Loucy (cell line): ENCODE measurements at regions not wholly inside any gene's neighbourhood (a gene's known extent, or its start where the extent isn't known, plus 50 kb on each side); places are given as distances from the start of the nearest gene placed in this dataset.

ENCODE experiments used
- H2AFZ ChIP-seq: fragments of 200-600 bp; sonication (generic); 2 replicates; pipeline ENCODE4 v1.6.0; 2016; ENCODE audit warnings: antibody characterized with exemption, mild to moderate bottlenecking, low read length, moderate library complexity
- H3F3A ChIP-seq: fragments of 200-600 bp; 2 replicates; pipeline ENCODE4 v1.6.0; 2016; ENCODE audit warnings: antibody characterized with exemption, low read depth, mild to moderate bottlenecking
- H3K27me3 ChIP-seq: fragments of 200-600 bp; sonication (generic); 2 replicates; pipeline ENCODE4 v1.6.1; 2014; ENCODE audit warnings: low read length, mild to moderate bottlenecking; ENCODE audit not compliant: insufficient read depth, poor library complexity, severe bottlenecking
- H3K36me3 ChIP-seq: fragments of 200-600 bp; sonication (generic); 2 replicates; pipeline ENCODE4 v1.6.1; 2016; ENCODE audit warnings: low read length; ENCODE audit not compliant: insufficient read depth
- H3K4me1 ChIP-seq: fragments of 200-600 bp; sonication (generic); 2 replicates; pipeline ENCODE4 v1.5.1; 2014; ENCODE audit warnings: low read length, mild to moderate bottlenecking; ENCODE audit not compliant: insufficient read depth, poor library complexity, severe bottlenecking
- H3K4me2 ChIP-seq: fragments of 200-600 bp; sonication (generic); 2 replicates; pipeline ENCODE4 v1.6.0; 2014; ENCODE audit warnings: antibody characterized with exemption, low read length, low read depth, mild to moderate bottlenecking; ENCODE audit not compliant: poor library complexity, severe bottlenecking
- H3K4me3 ChIP-seq: fragments of 200-600 bp; sonication (generic); 2 replicates; pipeline ENCODE4 v1.5.1; 2014; ENCODE audit warnings: low read length, mild to moderate bottlenecking, mixed read lengths; ENCODE audit not compliant: poor library complexity, severe bottlenecking
- H3K79me2 ChIP-seq: fragments of 200-600 bp; sonication (generic); 2 replicates; pipeline ENCODE4 v1.6.1; 2014; ENCODE audit warnings: low read length; ENCODE audit not compliant: insufficient read depth
- H3K9ac ChIP-seq: fragments of 200-600 bp; sonication (generic); 2 replicates; pipeline ENCODE4 v1.6.0; 2014; ENCODE audit warnings: mild to moderate bottlenecking, low read depth, low read length, moderate library complexity; ENCODE audit not compliant: poor library complexity, severe bottlenecking
- H3K9me2 ChIP-seq: fragments of 200-600 bp; sonication (generic); replicated peaks from 2 replicates; pipeline ENCODE4 v1.6.1; 2016; ENCODE audit warnings: low read depth, low read length, mixed read lengths
- H3K9me3 ChIP-seq: fragments of 200-600 bp; sonication (generic); 2 replicates; pipeline ENCODE4 v1.6.1; 2014; ENCODE audit warnings: mild to moderate bottlenecking, antibody characterized with exemption, low read length, low read depth; ENCODE audit not compliant: insufficient read depth
- H4K20me1 ChIP-seq: fragments of 200-600 bp; sonication (generic); 2 replicates; pipeline ENCODE4 v1.6.0; 2014; ENCODE audit warnings: antibody characterized with exemption, low read length, mild to moderate bottlenecking; ENCODE audit not compliant: insufficient read depth, poor library complexity, severe bottlenecking
- EZH2phosphoT487 ChIP-seq: fragments of 200-600 bp; IDR thresholded peaks from 2 replicates; pipeline ENCODE4 v1.6.1; 2018; ENCODE audit warnings: antibody characterized with exemption, mild to moderate bottlenecking, moderate library complexity, borderline replicate concordance
- TF ChIP-seq, protein P1 (sequence below): fragments of 200-600 bp; sonication (generic); conservative IDR thresholded peaks from 2 replicates; pipeline ENCODE4 v1.5.1; 2014; ENCODE audit warnings: mild to moderate bottlenecking, antibody characterized with exemption, low read length

DNA sequence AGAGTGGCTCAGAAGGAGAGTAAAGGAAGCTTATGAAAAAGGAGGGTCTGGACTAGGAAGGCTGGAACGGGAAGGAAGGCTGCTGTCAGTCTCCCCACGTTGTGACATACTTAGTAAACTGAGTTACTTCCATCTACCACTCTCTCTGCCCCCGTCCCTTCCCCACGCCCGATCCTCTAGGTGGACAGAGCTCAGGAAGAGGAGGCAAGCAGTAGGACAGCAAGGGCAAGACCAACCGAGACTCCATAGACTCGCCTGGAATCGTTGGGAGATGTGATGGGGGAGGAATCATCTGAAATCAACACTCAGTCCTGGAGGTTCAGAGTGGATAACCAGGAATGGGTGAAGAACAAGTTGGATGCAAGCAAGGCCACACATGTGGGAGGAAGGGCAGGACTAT is 240.7 kb downstream of the BUD13 start:
- Histone ChIP-seq H3K9ac (no peak overlapping the region), H3K79me2 (no peaks in the 10 kb centered on the region), H2AFZ (no peak overlapping the region), H3K27me3 (no peaks in the 10 kb centered on the region), H3K4me1 (no peaks in the 10 kb centered on the region), H3K4me3 (no peak overlapping the region), H4K20me1 (no peaks in the 10 kb centered on the region), H3K4me2 (no peak overlapping the region), H3K9me2 (no peaks in the 10 kb centered on the region), H3K36me3 (no peaks in the 10 kb centered on the region), H3F3A (no peaks in the 10 kb centered on the region), H3K9me3 (no peaks in the 10 kb centered on the region)
- TF ChIP-seq, protein P1, sequence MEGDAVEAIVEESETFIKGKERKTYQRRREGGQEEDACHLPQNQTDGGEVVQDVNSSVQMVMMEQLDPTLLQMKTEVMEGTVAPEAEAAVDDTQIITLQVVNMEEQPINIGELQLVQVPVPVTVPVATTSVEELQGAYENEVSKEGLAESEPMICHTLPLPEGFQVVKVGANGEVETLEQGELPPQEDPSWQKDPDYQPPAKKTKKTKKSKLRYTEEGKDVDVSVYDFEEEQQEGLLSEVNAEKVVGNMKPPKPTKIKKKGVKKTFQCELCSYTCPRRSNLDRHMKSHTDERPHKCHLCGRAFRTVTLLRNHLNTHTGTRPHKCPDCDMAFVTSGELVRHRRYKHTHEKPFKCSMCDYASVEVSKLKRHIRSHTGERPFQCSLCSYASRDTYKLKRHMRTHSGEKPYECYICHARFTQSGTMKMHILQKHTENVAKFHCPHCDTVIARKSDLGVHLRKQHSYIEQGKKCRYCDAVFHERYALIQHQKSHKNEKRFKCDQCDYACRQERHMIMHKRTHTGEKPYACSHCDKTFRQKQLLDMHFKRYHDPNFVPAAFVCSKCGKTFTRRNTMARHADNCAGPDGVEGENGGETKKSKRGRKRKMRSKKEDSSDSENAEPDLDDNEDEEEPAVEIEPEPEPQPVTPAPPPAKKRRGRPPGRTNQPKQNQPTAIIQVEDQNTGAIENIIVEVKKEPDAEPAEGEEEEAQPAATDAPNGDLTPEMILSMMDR, result no peak
- no peak for TF ChIP-seq EZH2phosphoT487

GRCh38 chr11:116530705-116531104 is 242.1 kb downstream of the BUD13 start:
- Histone ChIP-seq H3K9ac (no peak overlapping the region), H3K79me2 (no peaks in the 10 kb centered on the region), H3F3A (no peaks in the 10 kb centered on the region), H4K20me1 (no peaks in the 10 kb centered on the region), H3K4me1 (no peaks in the 10 kb centered on the region), H3K27me3 (no peaks in the 10 kb centered on the region), H3K9me2 (no peaks in the 10 kb centered on the region), H2AFZ (no peak overlapping the region), H3K36me3 (no peaks in the 10 kb centered on the region), H3K4me3 (no peak overlapping the region), H3K9me3 (no peaks in the 10 kb centered on the region), H3K4me2 (no peak overlapping the region)
- no peak for TF ChIP-seq EZH2phosphoT487
- TF ChIP-seq, protein P1, result no peak

- TF ChIP-seq, protein P1, result no peak
- no peak for TF ChIP-seq EZH2phosphoT487
- Histone ChIP-seq H3K79me2 (no peaks in the 10 kb centered on the region), H3F3A (no peaks in the 10 kb centered on the region), H3K27me3 (no peaks in the 10 kb centered on the region), H3K9ac (no peak overlapping the region), H4K20me1 (no peaks in the 10 kb centered on the region), H3K36me3 (no peaks in the 10 kb centered on the region), H3K9me2 (no peaks in the 10 kb centered on the region), H2AFZ (no peak overlapping the region), H3K4me3 (no peak overlapping the region), H3K9me3 (no peaks in the 10 kb centered on the region), H3K4me2 (no peak overlapping the region), H3K4me1 (no peaks in the 10 kb centered on the region)
These were observed 243.5 kb downstream of the BUD13 start for GRCh38 chr11:116529271-116529670.
